Fibroblast of lung (primary cell): ENCODE measurements at regions not wholly inside any gene's neighbourhood (a gene's known extent, or its start where the extent isn't known, plus 50 kb on each side); places are given as distances from the start of the nearest gene placed in this dataset.

Experiments used
- DNase-seq, 2 donors: peaks; one replicate each; pipeline versions ENCODE4 v3.0.0 to v3.0.0-alpha.2; 2010; ENCODE audit warnings: low read depth in 2 of 2
- H2AFZ ChIP-seq: 2 replicates; pipeline ENCODE4 v1.5.1; 2012; ENCODE audit warnings: low read length, control low read depth, inconsistent platforms
- H3K27ac ChIP-seq: 2 replicates; pipeline ENCODE4 v1.5.1; 2011; ENCODE audit warnings: low read length, control low read depth; ENCODE audit not compliant: insufficient read depth
- H3K27me3 ChIP-seq: 2 replicates; pipeline ENCODE4 v1.5.1; 2011; ENCODE audit warnings: mild to moderate bottlenecking, low read length; ENCODE audit not compliant: control insufficient read depth, insufficient read depth
- H3K36me3 ChIP-seq: 2 replicates; pipeline ENCODE4 v1.5.1; 2011; ENCODE audit warnings: low read length; ENCODE audit not compliant: control insufficient read depth, insufficient read depth
- H3K4me1 ChIP-seq: 2 replicates; pipeline ENCODE4 v1.5.1; 2011; ENCODE audit warnings: low read length; ENCODE audit not compliant: control insufficient read depth, insufficient read depth; ENCODE audit errors: extremely low read depth
- H3K4me2 ChIP-seq: 2 replicates; pipeline ENCODE4 v1.5.1; 2011; ENCODE audit warnings: low read length, control low read depth; ENCODE audit not compliant: insufficient read depth; ENCODE audit errors: extremely low read depth
- H3K4me3 ChIP-seq, 4 experiments: fragments of 200-600 bp in 1 of 4; sonication (generic) in 1 of 4; replicated peaks in 1 of 4; 2 replicates each; pipeline ENCODE4 v1.5.1; 2011 to 2016; ENCODE audit warnings: low read length in 4 of 4, low read depth in 3 of 4, mild to moderate bottlenecking in 3 of 4, control low read depth in 2 of 4, inconsistent platforms in 1 of 4, mixed read lengths in 1 of 4; ENCODE audit not compliant: insufficient read depth in 1 of 4; ENCODE audit errors: control extremely low read depth in 1 of 4
- H3K79me2 ChIP-seq: 2 replicates; pipeline ENCODE4 v1.5.1; 2012; ENCODE audit warnings: mild to moderate bottlenecking, low read length, inconsistent platforms; ENCODE audit not compliant: control insufficient read depth, insufficient read depth
- H3K9ac ChIP-seq: 2 replicates; pipeline ENCODE4 v1.5.1; 2011; ENCODE audit warnings: mild to moderate bottlenecking, low read length, control low read depth; ENCODE audit not compliant: insufficient read depth
- H3K9me3 ChIP-seq: 2 replicates; pipeline ENCODE4 v1.5.1; 2012; ENCODE audit warnings: low read depth, low read length; ENCODE audit not compliant: control insufficient read depth, insufficient read depth
- H4K20me1 ChIP-seq: 2 replicates; pipeline ENCODE4 v1.5.1; 2011; ENCODE audit warnings: low read length; ENCODE audit not compliant: control insufficient read depth, insufficient read depth; ENCODE audit errors: extremely low read depth
- EZH2 ChIP-seq: IDR thresholded peaks from 2 replicates; pipeline ENCODE4 v1.5.1; 2012; ENCODE audit warnings: low read length, control low read depth, mild to moderate bottlenecking; ENCODE audit errors: missing control alignments
- TF ChIP-seq, protein P1 (sequence below), 2 donors: IDR thresholded peaks in 1 of 2; conservative IDR thresholded peaks in 1 of 2; 1 replicate in 1 of 2; 2 replicates in 1 of 2; pipeline ENCODE4 v1.5.1; 2011 to 2012; ENCODE audit warnings: low read length in 2 of 2, control low read depth in 1 of 2, inconsistent platforms in 1 of 2, low read depth in 1 of 2, mild to moderate bottlenecking in 1 of 2

DNA sequence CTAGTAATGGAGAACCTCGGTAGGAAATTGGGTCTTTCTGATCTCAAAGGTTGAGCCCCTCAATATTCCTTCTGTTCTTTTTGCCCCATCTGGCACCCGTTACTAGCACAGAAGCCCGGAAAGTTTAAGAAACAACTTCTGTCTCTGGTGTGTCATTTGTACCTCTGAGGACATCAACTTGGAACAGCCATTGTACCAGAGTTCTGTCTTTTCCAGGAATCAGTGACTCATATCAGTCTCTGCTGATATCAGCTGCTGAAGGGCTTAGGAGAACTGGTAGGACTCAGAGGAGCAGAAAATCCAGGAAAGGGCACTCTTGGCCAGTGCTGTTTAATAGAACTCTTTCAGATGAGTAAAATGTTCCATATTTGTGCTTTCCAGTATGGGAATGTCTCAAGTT lies 78.3 kb upstream of the CHD6 start:
- no peaks in the 10 kb centered on the region for H3K36me3 ChIP-seq
- H2AFZ ChIP-seq = no peak overlapping the region
- no peak for DNase-seq
- no peaks in the 10 kb centered on the region for H3K4me1 ChIP-seq
- no peaks in the 10 kb centered on the region for H3K27me3 ChIP-seq
- H3K4me3 ChIP-seq = no peak overlapping the region
- no peaks in the 10 kb centered on the region for H3K9me3 ChIP-seq
- H3K9ac ChIP-seq = no peak overlapping the region
- TF ChIP-seq, protein P1, sequence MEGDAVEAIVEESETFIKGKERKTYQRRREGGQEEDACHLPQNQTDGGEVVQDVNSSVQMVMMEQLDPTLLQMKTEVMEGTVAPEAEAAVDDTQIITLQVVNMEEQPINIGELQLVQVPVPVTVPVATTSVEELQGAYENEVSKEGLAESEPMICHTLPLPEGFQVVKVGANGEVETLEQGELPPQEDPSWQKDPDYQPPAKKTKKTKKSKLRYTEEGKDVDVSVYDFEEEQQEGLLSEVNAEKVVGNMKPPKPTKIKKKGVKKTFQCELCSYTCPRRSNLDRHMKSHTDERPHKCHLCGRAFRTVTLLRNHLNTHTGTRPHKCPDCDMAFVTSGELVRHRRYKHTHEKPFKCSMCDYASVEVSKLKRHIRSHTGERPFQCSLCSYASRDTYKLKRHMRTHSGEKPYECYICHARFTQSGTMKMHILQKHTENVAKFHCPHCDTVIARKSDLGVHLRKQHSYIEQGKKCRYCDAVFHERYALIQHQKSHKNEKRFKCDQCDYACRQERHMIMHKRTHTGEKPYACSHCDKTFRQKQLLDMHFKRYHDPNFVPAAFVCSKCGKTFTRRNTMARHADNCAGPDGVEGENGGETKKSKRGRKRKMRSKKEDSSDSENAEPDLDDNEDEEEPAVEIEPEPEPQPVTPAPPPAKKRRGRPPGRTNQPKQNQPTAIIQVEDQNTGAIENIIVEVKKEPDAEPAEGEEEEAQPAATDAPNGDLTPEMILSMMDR (conservative IDR thresholded peaks at IDR 0.05 in 1 of 2, IDR thresholded peaks at IDR 0.05 in 1 of 2; ENCODE audit: low read depth in 1 of 2, low read length in 2 of 2) = no peak
- no peak for TF ChIP-seq EZH2
- H3K4me2 ChIP-seq = no peak overlapping the region
- no peaks in the 10 kb centered on the region for H3K79me2 ChIP-seq
- H4K20me1 ChIP-seq = no peaks in the 10 kb centered on the region
- no peak overlapping the region for H3K27ac ChIP-seq

DNA sequence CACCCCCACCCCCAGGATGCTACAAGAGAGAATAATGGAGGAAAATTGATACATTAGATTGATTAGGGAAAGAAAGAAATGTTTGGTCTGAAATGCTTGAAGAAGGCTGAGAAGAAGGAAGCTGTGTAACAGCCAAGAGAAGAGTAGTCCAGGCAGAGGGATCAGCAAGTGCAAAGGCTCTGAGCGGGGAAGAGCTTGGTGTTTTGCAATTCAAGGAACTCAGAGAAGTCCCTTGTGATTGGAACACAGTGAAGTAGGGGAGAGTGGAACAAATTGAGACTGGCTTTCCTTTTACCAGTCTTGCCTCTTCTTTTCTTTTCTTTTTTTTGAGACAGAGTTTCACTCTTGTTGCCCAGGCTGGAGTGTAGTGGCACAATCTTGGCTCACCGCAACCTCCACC lies 76.6 kb upstream of the CHD6 start:
- Histone ChIP-seq H3K36me3 (no peaks in the 10 kb centered on the region), H3K4me1 (no peaks in the 10 kb centered on the region), H2AFZ (no peak overlapping the region), H3K4me3 (no peak overlapping the region), H3K27ac (no peak overlapping the region), H3K4me2 (no peak overlapping the region), H3K9ac (no peak overlapping the region), H4K20me1 (no peaks in the 10 kb centered on the region), H3K27me3 (no peaks in the 10 kb centered on the region), H3K79me2 (no peaks in the 10 kb centered on the region), H3K9me3 (no peaks in the 10 kb centered on the region)
- no peak for DNase-seq
- TF ChIP-seq, protein P1 (conservative IDR thresholded peaks at IDR 0.05 in 1 of 2, IDR thresholded peaks at IDR 0.05 in 1 of 2; ENCODE audit: low read depth in 1 of 2, low read length in 2 of 2) = no peak
- TF ChIP-seq EZH2 = no peak

DNA sequence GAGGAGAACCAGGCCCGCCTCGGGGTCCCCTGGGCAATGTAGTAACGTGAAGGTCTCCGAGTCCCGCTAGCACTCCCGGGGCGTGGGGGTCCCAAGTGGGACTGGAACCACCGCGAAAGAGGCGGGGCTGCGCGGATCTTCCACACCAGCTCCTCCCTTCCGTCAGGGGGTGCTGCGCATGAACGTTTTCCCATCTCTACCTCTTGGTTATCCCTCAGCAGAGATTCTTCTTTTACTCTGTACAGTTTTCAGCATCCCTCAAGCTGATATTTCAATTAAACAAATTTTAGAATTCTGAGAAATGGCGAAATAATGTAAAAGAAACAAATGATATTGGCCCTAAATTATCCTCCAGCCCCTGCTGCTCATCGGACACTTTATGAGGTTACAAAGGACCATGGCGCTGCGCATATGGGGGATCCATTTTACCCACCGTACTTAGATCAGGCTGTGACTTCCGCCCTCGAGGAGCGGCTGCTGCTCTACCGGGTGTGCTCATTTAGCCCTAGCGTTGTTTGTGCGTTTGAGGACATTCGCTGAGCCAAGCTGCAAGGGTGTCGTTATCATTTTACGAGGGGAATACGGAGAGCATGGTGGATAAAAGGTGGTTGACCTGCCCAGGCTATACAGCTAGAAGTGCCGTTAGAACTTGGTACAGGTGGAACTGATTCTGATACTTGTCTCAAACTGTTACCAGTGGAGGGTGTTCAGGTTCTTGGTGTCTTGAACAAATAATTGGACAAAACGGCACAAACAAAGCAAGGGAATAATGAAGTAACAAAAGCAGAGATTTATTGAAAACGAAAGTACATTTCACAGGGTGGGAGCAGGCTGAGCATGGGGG lies 75.2 kb upstream of the CHD6 start:
- Histone ChIP-seq H3K79me2 (no peaks in the 10 kb centered on the region), H3K36me3 (no peaks in the 10 kb centered on the region), H3K4me3 (peak overlapping the region; percentile 60 to 92 (median 74)), H3K9me3 (no peaks in the 10 kb centered on the region), H2AFZ (peak overlapping the region; percentile 92), H3K27me3 (no peaks in the 10 kb centered on the region), H3K9ac (peak overlapping the region; percentile 48), H3K4me2 (peak overlapping the region; percentile 64), H3K4me1 (no peaks in the 10 kb centered on the region), H3K27ac (peak overlapping the region; percentile 46), H4K20me1 (no peaks in the 10 kb centered on the region)
- TF ChIP-seq EZH2 = no peak
- TF ChIP-seq, protein P1 (conservative IDR thresholded peaks at IDR 0.05 in 1 of 2, IDR thresholded peaks at IDR 0.05 in 1 of 2; ENCODE audit: low read depth in 1 of 2, low read length in 2 of 2) = peak; percentile 53 to 59
- DNase-seq = peak; percentile 85 to 94
